Prostate gland (tissue), 2 donors: ENCODE measurements at regions not wholly inside any gene's neighbourhood (a gene's known extent, or its start where the extent isn't known, plus 50 kb on each side); places are given as distances from the start of the nearest gene placed in this dataset.

ENCODE experiments used
- DNase-seq: peaks from one replicate; pipeline ENCODE4 v3.0.0-alpha.2; 2019; ENCODE audit warnings: low spot score
- H3K27ac ChIP-seq, 2 donors: fragments of 200-600 bp; sonication (generic); 2 replicates each; pipeline ENCODE4 v1.5.1; 2017 to 2019
- H3K27me3 ChIP-seq: fragments of 200-600 bp; sonication (generic); replicated peaks from 2 replicates; pipeline ENCODE4 v1.5.1; 2019; ENCODE audit not compliant: insufficient read depth
- H3K36me3 ChIP-seq, 2 donors: fragments of 200-600 bp; sonication (generic); 1 replicate in 1 of 2; 2 replicates in 1 of 2; pipeline versions ENCODE4 v1.5.1 to v1.8.1; 2017 to 2019
- H3K4me1 ChIP-seq: fragments of 200-600 bp; sonication (generic); replicated peaks from 2 replicates; pipeline ENCODE4 v1.5.1; 2019
- H3K4me3 ChIP-seq, 2 donors: fragments of 200-600 bp; sonication (generic); 2 replicates each; pipeline ENCODE4 v1.5.1; 2017 to 2019
- H3K9me3 ChIP-seq: fragments of 200-600 bp; sonication (generic); 2 replicates; pipeline ENCODE4 v1.5.1; 2017
- POLR2A ChIP-seq: fragments of 450-650 bp; IDR thresholded peaks from one replicate; pipeline ENCODE4 v1.6.1; 2016; ENCODE audit warnings: antibody characterized with exemption, mild to moderate bottlenecking
- POLR2AphosphoS5 ChIP-seq: sonication (generic); formaldehyde crosslinking; IDR thresholded peaks from one replicate; pipeline ENCODE4 v1.6.1; 2017; ENCODE audit warnings: antibody characterized with exemption
- WGBS: methylation state at CpG from one replicate; pipeline ENCODE4 v1.1.5; 2018; 5-methylcytosine and 5-hydroxymethylcytosine counted together
- intact Hi-C: fragments of 100-400 bp; cut with DNase I; formaldehyde crosslinking; loops from one replicate; pipeline ENCODE4 v1.14.2; 2022
- TF ChIP-seq, protein P1 (sequence below), 4 experiments: fragments of 200-600 bp in 2 of 4; fragments of 450-650 bp in 2 of 4; sonication (generic) in 2 of 4; IDR thresholded peaks; 1 replicate in 3 of 4; 2 replicates in 1 of 4; pipeline ENCODE4 v1.5.1; 2016 to 2019; ENCODE audit warnings: antibody characterized with exemption in 4 of 4, mild to moderate bottlenecking in 2 of 4, moderate library complexity in 2 of 4

DNA sequence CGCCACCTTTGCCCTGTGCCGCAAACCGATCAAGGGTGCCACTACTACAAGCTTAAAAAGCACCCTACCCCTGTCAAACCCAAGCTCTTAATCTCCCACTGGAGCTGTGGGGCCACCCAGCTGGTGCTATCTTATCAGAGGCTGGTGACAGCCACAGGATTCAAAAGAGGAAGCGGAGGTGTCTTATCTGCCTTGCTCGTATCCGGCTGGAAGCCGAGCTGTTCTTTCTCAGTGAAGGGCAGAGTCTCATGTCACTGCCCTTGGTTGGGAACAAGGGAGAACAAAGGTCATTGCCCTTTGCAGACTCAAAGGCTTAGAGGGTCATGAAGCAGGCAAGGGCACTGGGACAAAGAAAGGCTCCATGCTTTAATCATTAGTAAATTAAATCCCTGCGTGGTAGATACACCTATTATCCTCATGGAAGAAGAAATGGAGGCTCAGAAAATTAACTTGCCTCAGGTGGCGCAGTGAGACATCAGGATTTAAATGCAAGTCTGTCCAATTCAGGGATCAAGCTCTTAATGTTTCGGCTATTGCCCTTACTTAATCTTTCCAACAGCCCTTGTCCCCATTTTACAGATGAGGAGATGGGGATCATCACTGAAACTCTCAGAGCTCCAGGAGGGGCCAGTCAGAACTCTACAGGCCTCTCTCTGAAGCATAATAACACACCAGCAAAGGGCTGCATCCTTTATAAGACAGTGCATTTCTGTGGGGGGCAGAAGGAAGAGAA lies 360.0 kb upstream of the PROK2 start:
- Histone ChIP-seq H3K4me1 (no peaks in the 10 kb centered on the region), H3K27ac (no peak overlapping the region), H3K9me3 (no peaks in the 10 kb centered on the region), H3K4me3 (no peak overlapping the region), H3K36me3 (no peaks in the 10 kb centered on the region), H3K27me3 (no peaks in the 10 kb centered on the region)
- no peak for TF ChIP-seq POLR2AphosphoS5
- TF ChIP-seq, protein P1, sequence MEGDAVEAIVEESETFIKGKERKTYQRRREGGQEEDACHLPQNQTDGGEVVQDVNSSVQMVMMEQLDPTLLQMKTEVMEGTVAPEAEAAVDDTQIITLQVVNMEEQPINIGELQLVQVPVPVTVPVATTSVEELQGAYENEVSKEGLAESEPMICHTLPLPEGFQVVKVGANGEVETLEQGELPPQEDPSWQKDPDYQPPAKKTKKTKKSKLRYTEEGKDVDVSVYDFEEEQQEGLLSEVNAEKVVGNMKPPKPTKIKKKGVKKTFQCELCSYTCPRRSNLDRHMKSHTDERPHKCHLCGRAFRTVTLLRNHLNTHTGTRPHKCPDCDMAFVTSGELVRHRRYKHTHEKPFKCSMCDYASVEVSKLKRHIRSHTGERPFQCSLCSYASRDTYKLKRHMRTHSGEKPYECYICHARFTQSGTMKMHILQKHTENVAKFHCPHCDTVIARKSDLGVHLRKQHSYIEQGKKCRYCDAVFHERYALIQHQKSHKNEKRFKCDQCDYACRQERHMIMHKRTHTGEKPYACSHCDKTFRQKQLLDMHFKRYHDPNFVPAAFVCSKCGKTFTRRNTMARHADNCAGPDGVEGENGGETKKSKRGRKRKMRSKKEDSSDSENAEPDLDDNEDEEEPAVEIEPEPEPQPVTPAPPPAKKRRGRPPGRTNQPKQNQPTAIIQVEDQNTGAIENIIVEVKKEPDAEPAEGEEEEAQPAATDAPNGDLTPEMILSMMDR (IDR thresholded peaks at IDR 0.05), result no peak
- WGBS, result 73% methylated on average over 10 of the region's 10 CpGs
- intact Hi-C loops, result no loop called here
- no peak for DNase-seq

DNA sequence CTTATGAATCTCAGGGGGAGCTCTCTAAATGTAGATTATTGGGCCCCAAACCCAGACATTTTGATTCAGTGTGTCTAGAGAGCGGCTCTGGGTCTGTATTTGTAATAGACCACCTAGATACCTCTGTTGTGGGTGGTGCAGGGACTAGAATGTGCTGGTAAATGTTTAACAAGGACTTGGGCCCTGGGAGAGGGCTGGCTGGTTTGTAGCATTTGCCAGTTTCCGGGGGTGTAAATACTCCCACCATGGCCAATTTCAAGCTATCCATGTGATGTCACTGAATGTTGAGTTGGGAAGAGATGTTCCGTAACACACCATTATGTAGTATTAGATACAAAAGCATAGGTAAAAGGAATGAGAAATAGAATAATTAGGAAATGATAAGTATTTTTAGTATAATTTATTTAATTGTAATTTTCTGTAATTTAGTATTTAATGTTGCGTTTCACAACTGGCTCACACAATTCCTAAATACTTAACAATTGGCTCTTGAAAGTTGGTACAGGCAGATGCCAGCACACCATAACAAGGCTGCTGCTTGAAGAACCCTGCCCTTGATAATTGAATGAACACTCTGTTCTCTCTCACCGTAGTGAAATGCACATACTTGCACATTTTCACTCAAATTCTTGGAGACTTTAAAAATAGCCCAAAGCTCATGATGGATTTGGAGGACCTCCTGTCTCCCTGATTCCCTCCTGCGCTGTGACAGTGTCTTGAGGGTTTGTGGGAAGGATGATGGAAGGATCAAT lies 359.2 kb upstream of the PROK2 start:
- Histone ChIP-seq H3K27ac (no peak overlapping the region), H3K36me3 (no peaks in the 10 kb centered on the region), H3K4me3 (no peak overlapping the region), H3K4me1 (no peaks in the 10 kb centered on the region), H3K27me3 (no peaks in the 10 kb centered on the region), H3K9me3 (no peaks in the 10 kb centered on the region)
- intact Hi-C loops, result no loop called here
- 66% methylated on average over 6 of the region's 6 CpGs for WGBS
- TF ChIP-seq POLR2A, result no peak
- DNase-seq, result no peak

DNA sequence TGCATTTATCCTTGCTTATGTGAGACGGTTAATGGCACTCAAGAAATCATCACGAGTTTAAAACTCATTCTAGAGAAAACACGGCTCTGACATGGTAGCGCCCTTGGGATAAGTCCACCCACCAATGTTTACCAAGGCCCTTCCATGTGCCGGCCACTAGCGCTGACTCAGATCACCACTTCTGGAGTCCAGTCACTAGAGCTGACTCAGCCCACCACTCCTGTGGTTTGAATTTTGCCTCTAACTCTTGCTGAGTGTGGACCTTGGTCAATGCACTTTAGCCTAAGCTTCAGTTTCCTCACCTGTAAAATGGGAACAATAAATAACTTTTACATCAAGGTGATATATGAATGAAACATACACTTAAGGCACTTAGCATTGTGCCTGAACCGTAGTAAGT lies 358.4 kb upstream of the PROK2 start:
- no peak for DNase-seq

DNA sequence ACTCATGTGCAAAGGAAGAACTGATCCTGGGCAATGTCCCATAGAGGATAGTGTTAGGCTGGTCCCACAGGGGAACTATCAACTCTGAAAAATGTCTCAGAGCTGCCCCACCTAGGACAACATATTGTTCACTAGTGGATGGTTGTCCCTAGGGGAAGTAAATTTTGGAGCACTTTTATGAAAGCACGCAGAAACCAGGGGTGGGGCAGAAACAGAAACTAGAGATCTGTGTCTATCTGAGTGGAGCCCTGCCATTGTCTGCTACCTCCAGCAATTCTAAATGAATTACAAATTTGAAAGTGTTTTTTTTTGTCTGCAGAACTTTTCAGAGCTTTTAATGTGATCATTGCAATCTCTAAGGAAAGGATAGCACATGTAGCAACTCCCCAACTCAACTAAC lies 357.1 kb upstream of the PROK2 start:
- H3K9me3 ChIP-seq, result no peaks in the 10 kb centered on the region
- H3K27me3 ChIP-seq, result no peaks in the 10 kb centered on the region
- no peak overlapping the region for H3K27ac ChIP-seq
- WGBS, result 87% methylated on average over 1 of the region's 1 CpG
- no peaks in the 10 kb centered on the region for H3K36me3 ChIP-seq
- H3K4me1 ChIP-seq, result no peaks in the 10 kb centered on the region
- no peak for DNase-seq
- intact Hi-C loops, result no loop called here
- TF ChIP-seq POLR2AphosphoS5, result no peak
- no peak for TF ChIP-seq POLR2A
- TF ChIP-seq, protein P1 (IDR thresholded peaks at IDR 0.05), result no peak
- no peak overlapping the region for H3K4me3 ChIP-seq

More for the DNA sequence above, 358.4 kb upstream of the PROK2 start:
- H3K27ac ChIP-seq, result no peak overlapping the region
- WGBS, result 95% methylated on average over 7 of the region's 7 CpGs
- intact Hi-C loops, result no loop called here
- no peak overlapping the region for H3K4me3 ChIP-seq
- no peaks in the 10 kb centered on the region for H3K27me3 ChIP-seq
- H3K36me3 ChIP-seq, result no peaks in the 10 kb centered on the region
- no peaks in the 10 kb centered on the region for H3K9me3 ChIP-seq
- H3K4me1 ChIP-seq, result no peaks in the 10 kb centered on the region
- TF ChIP-seq, protein P1 (IDR thresholded peaks at IDR 0.05), result no peak
- TF ChIP-seq POLR2AphosphoS5, result no peak
- TF ChIP-seq POLR2A, result no peak

DNA sequence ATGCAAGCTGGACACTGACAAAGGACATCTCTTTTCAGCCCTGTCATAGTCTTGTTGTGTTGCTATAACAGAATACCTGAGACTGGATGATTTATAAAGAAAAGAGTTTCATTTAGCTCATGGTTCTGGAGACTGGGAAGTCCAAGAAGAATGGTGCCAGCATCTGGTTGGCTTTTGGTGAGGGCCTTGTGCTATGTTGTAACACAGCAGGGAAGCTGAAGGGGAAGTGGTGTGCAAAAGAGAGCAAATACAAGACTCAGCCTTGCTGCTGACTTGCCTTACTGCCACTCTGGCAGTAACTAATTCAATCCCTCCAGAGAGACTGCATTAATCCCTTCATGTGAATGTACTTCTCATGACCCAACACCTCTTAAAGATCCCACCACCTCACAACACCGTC lies 356.3 kb upstream of the PROK2 start:
- intact Hi-C loops, result no loop called here
- no peaks in the 10 kb centered on the region for H3K36me3 ChIP-seq
- WGBS, result 100% methylated on average over 1 of the region's 1 CpG
- no peaks in the 10 kb centered on the region for H3K4me1 ChIP-seq
- no peak for DNase-seq
- TF ChIP-seq POLR2A, result no peak
- TF ChIP-seq POLR2AphosphoS5, result no peak
- TF ChIP-seq, protein P1 (IDR thresholded peaks at IDR 0.05), result no peak
- H3K4me3 ChIP-seq, result no peak overlapping the region
- no peak overlapping the region for H3K27ac ChIP-seq
- no peaks in the 10 kb centered on the region for H3K27me3 ChIP-seq
- H3K9me3 ChIP-seq, result no peaks in the 10 kb centered on the region
